ENCODE measurements at regions not wholly inside any gene's neighbourhood (a gene's known extent, or its start where the extent isn't known, plus 50 kb on each side); places are given as distances from the start of the nearest gene placed in this dataset.
A peak's percentile ranks its signal among the peaks of the same experiment; 100 is the strongest.

- Histone ChIP-seq H3K36me3 (ENCODE audit: low read depth) (no peaks in the 10 kb centered on the region), H3K4me3 (ENCODE audit: severe bottlenecking) (no peak overlapping the region), H3K27ac (ENCODE audit: poor library complexity, severe bottlenecking) (no peak overlapping the region), H3K4me1 (ENCODE audit: insufficient read depth, poor library complexity, severe bottlenecking) (no peaks in the 10 kb centered on the region), H3K27me3 (ENCODE audit: insufficient read depth, poor library complexity, severe bottlenecking) (no peaks in the 10 kb centered on the region), H3K9me3 (ENCODE audit: severe bottlenecking) (no peaks in the 10 kb centered on the region)
- ATAC-seq (ENCODE audit: low read depth) (no peak), DNase-seq (ENCODE audit: low spot score) (no peak)
- no peak for TF ChIP-seq CTCF (IDR thresholded peaks at IDR 0.05; ENCODE audit: poor library complexity, severe bottlenecking)
These were observed 102.4 kb upstream of the FAM174A start for GRCh38 chr5:100432741-100433140.

GRCh38 chr5:100430268-100431195 is 104.6 kb upstream of the FAM174A start:
- TF ChIP-seq CTCF (IDR thresholded peaks at IDR 0.05; ENCODE audit: poor library complexity, severe bottlenecking), result peak; percentile 98
- no peaks in the 10 kb centered on the region for H3K4me1 ChIP-seq (ENCODE audit: insufficient read depth, poor library complexity, severe bottlenecking)
- no peak for DNase-seq (ENCODE audit: low spot score)
- H3K27ac ChIP-seq (ENCODE audit: poor library complexity, severe bottlenecking), result no peak overlapping the region
- no peak overlapping the region for H3K4me3 ChIP-seq (ENCODE audit: severe bottlenecking)
- ATAC-seq (ENCODE audit: low read depth), result peak; percentile 73; the same call in 2 of the 3 replicates
- no peaks in the 10 kb centered on the region for H3K27me3 ChIP-seq (ENCODE audit: insufficient read depth, poor library complexity, severe bottlenecking)
- H3K36me3 ChIP-seq (ENCODE audit: low read depth), result no peaks in the 10 kb centered on the region
- H3K9me3 ChIP-seq (ENCODE audit: severe bottlenecking), result no peaks in the 10 kb centered on the region

DNA sequence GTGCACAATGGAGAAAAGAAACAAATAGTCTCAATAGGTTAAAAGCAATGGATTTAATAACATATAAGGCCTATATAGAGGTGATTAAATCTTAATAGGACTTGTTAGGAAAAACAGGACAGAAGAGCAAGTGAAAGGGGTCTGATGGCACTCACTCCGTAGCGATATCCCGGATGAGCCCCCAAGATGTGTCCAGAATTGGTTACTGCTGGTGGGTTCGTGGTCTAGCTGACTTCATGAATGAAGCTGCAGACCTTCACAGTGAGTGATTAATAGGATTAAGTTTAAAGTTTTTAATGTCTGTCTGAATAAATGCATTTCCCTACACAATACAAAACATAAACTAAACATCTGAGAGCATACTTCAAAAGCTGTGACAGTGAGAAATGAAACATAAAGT is 110.4 kb upstream of the FAM174A start:
- Histone ChIP-seq H3K9me3 (ENCODE audit: severe bottlenecking) (no peaks in the 10 kb centered on the region), H3K4me1 (ENCODE audit: insufficient read depth, poor library complexity, severe bottlenecking) (no peaks in the 10 kb centered on the region), H3K36me3 (ENCODE audit: low read depth) (no peaks in the 10 kb centered on the region), H3K27me3 (ENCODE audit: insufficient read depth, poor library complexity, severe bottlenecking) (no peaks in the 10 kb centered on the region), H3K4me3 (ENCODE audit: severe bottlenecking) (no peak overlapping the region), H3K27ac (ENCODE audit: poor library complexity, severe bottlenecking) (no peak overlapping the region)
- no peak for DNase-seq (ENCODE audit: low spot score)
- TF ChIP-seq CTCF (IDR thresholded peaks at IDR 0.05; ENCODE audit: poor library complexity, severe bottlenecking), result no peak
- ATAC-seq (ENCODE audit: low read depth), result no peak

- no peaks in the 10 kb centered on the region for H3K9me3 ChIP-seq (ENCODE audit: severe bottlenecking)
- TF ChIP-seq CTCF (IDR thresholded peaks at IDR 0.05; ENCODE audit: poor library complexity, severe bottlenecking), result no peak
- DNase-seq (ENCODE audit: low spot score), result no peak
These were observed 111.2 kb upstream of the FAM174A start for GRCh38 chr5:100424017-100424416.

GRCh38 chr5:100423330-100423729 is 111.8 kb upstream of the FAM174A start:
- H3K27me3 ChIP-seq (ENCODE audit: insufficient read depth, poor library complexity, severe bottlenecking), result no peaks in the 10 kb centered on the region
- no peaks in the 10 kb centered on the region for H3K36me3 ChIP-seq (ENCODE audit: low read depth)
- no peak for TF ChIP-seq CTCF (IDR thresholded peaks at IDR 0.05; ENCODE audit: poor library complexity, severe bottlenecking)
- H3K4me1 ChIP-seq (ENCODE audit: insufficient read depth, poor library complexity, severe bottlenecking), result no peaks in the 10 kb centered on the region
- DNase-seq (ENCODE audit: low spot score), result no peak
- no peak overlapping the region for H3K27ac ChIP-seq (ENCODE audit: poor library complexity, severe bottlenecking)
- no peaks in the 10 kb centered on the region for H3K9me3 ChIP-seq (ENCODE audit: severe bottlenecking)
- no peak overlapping the region for H3K4me3 ChIP-seq (ENCODE audit: severe bottlenecking)
- ATAC-seq (ENCODE audit: low read depth), result no peak

More at GRCh38 chr5:100424017-100424416, 111.2 kb upstream of the FAM174A start:
- H3K27ac ChIP-seq (ENCODE audit: poor library complexity, severe bottlenecking), result no peak overlapping the region
- ATAC-seq (ENCODE audit: low read depth), result no peak
- no peaks in the 10 kb centered on the region for H3K36me3 ChIP-seq (ENCODE audit: low read depth)
- H3K27me3 ChIP-seq (ENCODE audit: insufficient read depth, poor library complexity, severe bottlenecking), result no peaks in the 10 kb centered on the region
- H3K4me1 ChIP-seq (ENCODE audit: insufficient read depth, poor library complexity, severe bottlenecking), result no peaks in the 10 kb centered on the region
- no peak overlapping the region for H3K4me3 ChIP-seq (ENCODE audit: severe bottlenecking)
